AG10803 (cell line): ENCODE measurements at regions not wholly inside any gene's neighbourhood (a gene's known extent, or its start where the extent isn't known, plus 50 kb on each side); places are given as distances from the start of the nearest gene placed in this dataset.

Source experiments
- DNase-seq: peaks from one replicate; pipeline ENCODE4 v3.0.0; 2010; ENCODE audit warnings: low read depth
- H3K4me3 ChIP-seq: 2 replicates; pipeline ENCODE4 v1.5.1; 2011; ENCODE audit warnings: mild to moderate bottlenecking, low read length, control low read depth
- CTCF ChIP-seq: conservative IDR thresholded peaks from 2 replicates; pipeline ENCODE4 v1.5.1; 2011; ENCODE audit warnings: mild to moderate bottlenecking, low read length, control low read depth, inconsistent platforms

DNA sequence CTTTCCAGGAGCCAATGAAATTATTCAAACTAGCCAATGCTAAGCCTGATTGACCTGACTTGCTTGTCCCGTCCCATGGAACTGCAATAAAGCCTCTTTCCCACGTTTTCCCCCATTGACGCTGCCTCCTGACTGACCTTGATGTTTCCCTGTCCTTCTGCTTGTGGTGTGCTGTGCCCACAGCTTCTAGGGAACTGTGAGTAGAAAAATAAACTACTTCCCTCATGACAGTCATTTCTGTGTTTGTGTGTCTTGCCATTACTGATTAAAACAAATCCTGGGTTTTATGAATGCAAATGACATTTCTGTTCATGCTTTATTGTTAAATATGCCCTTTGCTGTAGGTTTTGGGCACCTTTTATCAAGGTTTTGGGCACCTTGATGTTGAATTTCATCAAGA lies 91.3 kb upstream of the ABI1 start:
- no peak for DNase-seq
- TF ChIP-seq CTCF = no peak
- H3K4me3 ChIP-seq = no peak overlapping the region

- no peak for DNase-seq
- TF ChIP-seq CTCF = no peak
- H3K4me3 ChIP-seq = no peak overlapping the region
Observed at GRCh38 chr10:26951650-26952049, 90.9 kb upstream of the ABI1 start.

- no peak for TF ChIP-seq CTCF
- DNase-seq = no peak
- no peak overlapping the region for H3K4me3 ChIP-seq
Observed at GRCh38 chr10:26950934-26951333, 90.2 kb upstream of the ABI1 start.

DNA sequence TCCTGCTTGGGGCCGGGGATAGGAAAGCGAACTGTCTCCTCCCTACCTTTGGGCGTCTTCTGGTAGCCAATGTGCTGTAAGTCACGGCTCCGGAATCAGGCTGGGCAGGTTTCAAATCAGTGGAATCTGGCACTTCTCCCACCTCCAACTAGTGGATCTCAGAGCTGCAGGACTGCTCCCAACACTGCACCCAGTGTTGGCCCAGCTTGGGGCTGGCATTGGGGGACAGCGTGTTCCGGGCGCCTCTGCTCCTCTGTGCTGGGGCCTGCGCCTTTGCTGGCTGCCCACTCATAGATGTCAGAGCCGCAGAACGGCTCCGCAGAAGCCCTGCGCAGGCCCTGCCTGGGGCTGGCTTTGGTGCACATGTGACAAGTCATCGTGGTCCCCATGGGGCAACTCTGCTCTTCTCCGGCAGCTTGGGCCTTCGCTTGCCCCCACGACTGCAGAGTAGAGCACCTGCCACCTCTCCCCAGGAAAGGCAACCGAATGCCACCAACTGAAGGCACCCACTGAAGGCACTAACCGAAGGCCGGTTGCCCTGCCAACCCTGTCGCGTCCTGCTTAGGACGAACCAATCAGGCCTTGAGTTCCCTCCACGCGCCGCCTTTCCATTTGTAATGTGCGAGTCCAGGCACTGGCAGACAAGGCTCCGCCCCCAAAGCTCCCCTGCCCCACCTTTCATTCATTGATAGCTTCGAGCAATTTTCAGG lies 85.5 kb upstream of the ABI1 start:
- H3K4me3 ChIP-seq = no peak overlapping the region
- no peak for TF ChIP-seq CTCF
- DNase-seq = no peak

DNA sequence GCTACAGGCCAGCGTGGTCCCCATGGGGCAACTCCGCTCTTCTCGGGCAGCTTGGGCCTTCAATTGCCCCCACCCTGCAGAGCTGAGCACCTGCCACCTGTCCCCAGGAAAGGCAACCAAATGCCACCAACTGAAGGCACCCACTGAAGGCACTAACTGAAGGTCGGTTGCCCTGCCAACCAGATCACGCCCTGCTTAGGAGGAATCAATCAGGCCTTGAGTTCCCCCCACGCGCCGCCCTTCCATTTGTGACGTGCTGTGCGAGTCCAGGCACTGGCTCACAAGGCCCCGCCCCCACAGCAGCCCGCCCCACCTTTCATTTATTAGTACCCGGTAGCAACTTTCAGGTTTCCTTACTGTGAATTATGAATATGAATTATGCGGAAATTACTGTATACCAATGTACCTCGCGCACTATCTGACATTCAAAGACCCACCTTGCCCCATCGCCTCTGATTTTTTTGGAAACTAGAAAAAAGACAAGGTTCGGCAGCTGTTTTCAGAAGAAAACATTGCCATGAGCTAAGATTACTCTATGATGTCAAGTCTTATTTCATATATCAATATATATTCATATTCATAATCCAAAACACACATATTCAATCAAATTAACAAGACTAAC lies 83.6 kb upstream of the ABI1 start:
- no peak overlapping the region for H3K4me3 ChIP-seq
- no peak for TF ChIP-seq CTCF
- no peak for DNase-seq

DNA sequence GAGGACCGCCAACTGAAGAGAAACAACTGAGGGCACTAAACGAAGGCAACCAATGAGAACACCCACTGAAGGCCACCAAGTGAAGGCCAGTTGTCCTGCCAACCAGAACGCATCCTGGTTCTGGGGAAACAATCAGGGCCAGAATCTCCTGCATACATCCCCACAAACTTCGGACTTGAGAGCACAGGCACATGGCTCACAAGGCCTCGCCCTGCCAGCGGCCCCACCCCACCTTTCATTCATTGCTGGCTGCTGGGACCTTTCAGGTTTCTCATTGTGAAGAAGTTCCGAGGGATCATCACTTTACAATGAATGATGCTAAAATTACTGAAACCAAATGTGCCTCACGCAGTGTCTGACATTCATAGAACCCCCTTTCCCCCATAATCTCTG lies 79.2 kb upstream of the ABI1 start:
- no peak for DNase-seq
- no peak overlapping the region for H3K4me3 ChIP-seq
- no peak for TF ChIP-seq CTCF

GRCh38 chr10:26939290-26939961 lies 78.7 kb upstream of the ABI1 start:
- TF ChIP-seq CTCF = no peak
- no peak overlapping the region for H3K4me3 ChIP-seq
- no peak for DNase-seq
